LNCaP clone FGC (cell line): ENCODE measurements at regions not wholly inside any gene's neighbourhood (a gene's known extent, or its start where the extent isn't known, plus 50 kb on each side); places are given as distances from the start of the nearest gene placed in this dataset.

Source experiments
- DNase-seq: peaks from one replicate; pipeline ENCODE4 v3.0.0-alpha.2; 2011; ENCODE audit warnings: low read depth
- H3K4me3 ChIP-seq: 2 replicates; pipeline ENCODE4 v1.5.1; 2011; ENCODE audit warnings: mild to moderate bottlenecking, low read depth, low read length, control low read depth
- CTCF ChIP-seq: IDR thresholded peaks from 2 replicates; pipeline ENCODE4 v1.5.1; 2012; ENCODE audit warnings: mild to moderate bottlenecking; ENCODE audit not compliant: control insufficient read depth, insufficient read depth; ENCODE audit errors: extremely low read depth

- H3K4me3 ChIP-seq: no peak overlapping the region
- no peak for DNase-seq
- no peak for TF ChIP-seq CTCF
Observed at GRCh38 chr18:78927156-78927555, 52.5 kb upstream of the SALL3 start.

GRCh38 chr18:78927616-78928015 is 52.0 kb upstream of the SALL3 start:
- no peak for DNase-seq
- TF ChIP-seq CTCF: no peak
- H3K4me3 ChIP-seq: no peak overlapping the region

- no peak overlapping the region for H3K4me3 ChIP-seq
- no peak for DNase-seq
- TF ChIP-seq CTCF: no peak
Observed at GRCh38 chr18:78928076-78928475, 51.5 kb upstream of the SALL3 start.

- no peak for TF ChIP-seq CTCF
- DNase-seq: no peak
- no peak overlapping the region for H3K4me3 ChIP-seq
Observed at GRCh38 chr18:78929516-78929915, 50.1 kb upstream of the SALL3 start.
